Spleen (tissue), 11 donors: ENCODE measurements at regions not wholly inside any gene's neighbourhood (a gene's known extent, or its start where the extent isn't known, plus 50 kb on each side); places are given as distances from the start of the nearest gene placed in this dataset.

Experiments used
- DNase-seq: peaks from one replicate; pipeline ENCODE4 v3.0.0-alpha.2; 2020
- H3K27ac ChIP-seq, 8 donors: fragments of 200-600 bp; sonication (generic) in 7 of 8; 1 replicate in 4 of 8; 2 replicates in 4 of 8; pipeline versions ENCODE4 v1.5.0 to v1.8.0; 2016 to 2021; ENCODE audit warnings: inconsistent platforms in 4 of 8, mild to moderate bottlenecking in 4 of 8, moderate library complexity in 1 of 8
- H3K27me3 ChIP-seq, 7 donors: fragments of 200-600 bp; sonication (generic) in 6 of 7; replicated peaks in 1 of 7; 1 replicate in 4 of 7; 2 replicates in 3 of 7; pipeline versions ENCODE4 v1.5.0 to v1.8.0; 2016 to 2021; ENCODE audit warnings: inconsistent platforms in 3 of 7, mild to moderate bottlenecking in 1 of 7
- H3K36me3 ChIP-seq, 6 donors: fragments of 200-600 bp; sonication (generic) in 5 of 6; 1 replicate in 4 of 6; 2 replicates in 2 of 6; pipeline versions ENCODE4 v1.5.0 to v1.8.0; 2016 to 2021; ENCODE audit warnings: inconsistent platforms in 2 of 6
- H3K4me1 ChIP-seq, 6 donors: fragments of 200-600 bp; sonication (generic) in 5 of 6; 1 replicate in 3 of 6; 2 replicates in 3 of 6; pipeline versions ENCODE4 v1.5.0 to v1.8.0; 2016 to 2021; ENCODE audit warnings: inconsistent platforms in 3 of 6
- H3K4me3 ChIP-seq, 8 donors: fragments of 200-600 bp; sonication (generic) in 7 of 8; 1 replicate in 4 of 8; 2 replicates in 4 of 8; pipeline versions ENCODE4 v1.5.0 to v1.8.0; 2016 to 2021; ENCODE audit warnings: inconsistent platforms in 4 of 8, mild to moderate bottlenecking in 4 of 8, moderate library complexity in 2 of 8
- H3K9me3 ChIP-seq, 8 donors: fragments of 200-600 bp; sonication (generic) in 7 of 8; 1 replicate in 4 of 8; 2 replicates in 4 of 8; pipeline versions ENCODE4 v1.5.0 to v1.8.0; 2016 to 2021; ENCODE audit warnings: inconsistent platforms in 4 of 8
- POLR2A ChIP-seq, 3 donors: fragments of 450-650 bp; IDR thresholded peaks; one replicate each; pipeline ENCODE4 v1.5.1; 2017; ENCODE audit warnings: antibody characterized with exemption in 3 of 3, mild to moderate bottlenecking in 1 of 3
- POLR2AphosphoS5 ChIP-seq, 3 donors: sonication (generic); formaldehyde crosslinking; IDR thresholded peaks; one replicate each; pipeline ENCODE4 v1.5.1; 2017; ENCODE audit warnings: antibody characterized with exemption in 3 of 3
- WGBS, 5 donors: extraction: QIAGEN DNeasy Blood & Tissue Kit in 3 of 5; methylation state at CpG; one replicate each; pipeline versions ENCODE4 v1.1.5 to v1.1.7; 2013 to 2018; 5-methylcytosine and 5-hydroxymethylcytosine counted together
- intact Hi-C: fragments of 100-400 bp; cut with DNase I; formaldehyde crosslinking; loops from one replicate; pipeline ENCODE4 v1.15.0; 2023; ENCODE audit warnings: low total_unique reads
- TF ChIP-seq, protein P1 (sequence below), 11 experiments: fragments of 200-600 bp in 7 of 11; fragments of 450-650 bp in 4 of 11; sonication (generic) in 4 of 11; IDR thresholded peaks in 8 of 11; conservative IDR thresholded peaks in 3 of 11; 1 replicate in 7 of 11; 2 replicates in 4 of 11; pipeline versions ENCODE4 v1.4.0 to v1.8.0; 2016 to 2021; ENCODE audit warnings: antibody characterized with exemption in 11 of 11, inconsistent platforms in 4 of 11, mild to moderate bottlenecking in 1 of 11
- donor health status: healthy with polysubstance abuse.
- donor health status: DM: no; HTN: no; CAD: no; lungs with moderate emphysema.
- donor health status: DM: no; HTN: no; CAD: no.
- donor health status: Bipolar disorder and iron deficiency.
- donor health status: healthy.
- donor health status: DM: no; HTN: no; CAD: no.
- donor health status: DM: yes; HTN: yes; CAD: no.

DNA sequence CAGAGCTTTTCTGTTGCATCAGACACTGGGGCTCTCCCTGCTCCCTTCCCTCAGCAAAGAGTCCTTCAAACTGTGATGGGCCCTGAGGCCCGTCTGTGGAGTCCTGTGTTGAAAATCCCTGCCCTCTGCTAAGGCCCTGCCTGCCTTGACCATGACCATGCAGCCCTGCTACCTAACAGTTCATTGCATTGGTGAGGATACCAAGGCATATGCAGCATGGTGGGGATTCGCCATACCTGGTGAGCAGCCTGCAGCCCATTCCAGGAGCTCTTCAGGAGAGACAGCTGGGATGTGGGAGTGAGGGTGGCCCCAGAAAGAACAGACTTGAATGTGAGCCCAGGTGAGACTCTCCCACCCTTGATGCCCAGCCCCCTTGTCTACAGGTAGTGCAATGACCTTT lies 70.6 kb upstream of the GSX1 start:
- Histone ChIP-seq H3K4me3 (no peak overlapping the region), H3K27ac (no peak overlapping the region), H3K27me3 (peaks cover 0 to 34% (median 0%) of the 10 kb centered on the region in 7 donors), H3K36me3 (no peaks in the 10 kb centered on the region), H3K4me1 (no peaks in the 10 kb centered on the region), H3K9me3 (no peaks in the 10 kb centered on the region)
- WGBS, 5 donors = 71 to 95% (median 75%) methylated on average over 1 to 2 of the region's 2 CpGs
- intact Hi-C loops = loop anchor here (10.0 kb wide), 1 partner anchor 187 kb away; no protein-coding TSS in a partner anchor
- DNase-seq = no peak
- TF ChIP-seq POLR2AphosphoS5 (IDR thresholded peaks at IDR 0.05) = no peak
- TF ChIP-seq, protein P1, sequence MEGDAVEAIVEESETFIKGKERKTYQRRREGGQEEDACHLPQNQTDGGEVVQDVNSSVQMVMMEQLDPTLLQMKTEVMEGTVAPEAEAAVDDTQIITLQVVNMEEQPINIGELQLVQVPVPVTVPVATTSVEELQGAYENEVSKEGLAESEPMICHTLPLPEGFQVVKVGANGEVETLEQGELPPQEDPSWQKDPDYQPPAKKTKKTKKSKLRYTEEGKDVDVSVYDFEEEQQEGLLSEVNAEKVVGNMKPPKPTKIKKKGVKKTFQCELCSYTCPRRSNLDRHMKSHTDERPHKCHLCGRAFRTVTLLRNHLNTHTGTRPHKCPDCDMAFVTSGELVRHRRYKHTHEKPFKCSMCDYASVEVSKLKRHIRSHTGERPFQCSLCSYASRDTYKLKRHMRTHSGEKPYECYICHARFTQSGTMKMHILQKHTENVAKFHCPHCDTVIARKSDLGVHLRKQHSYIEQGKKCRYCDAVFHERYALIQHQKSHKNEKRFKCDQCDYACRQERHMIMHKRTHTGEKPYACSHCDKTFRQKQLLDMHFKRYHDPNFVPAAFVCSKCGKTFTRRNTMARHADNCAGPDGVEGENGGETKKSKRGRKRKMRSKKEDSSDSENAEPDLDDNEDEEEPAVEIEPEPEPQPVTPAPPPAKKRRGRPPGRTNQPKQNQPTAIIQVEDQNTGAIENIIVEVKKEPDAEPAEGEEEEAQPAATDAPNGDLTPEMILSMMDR (IDR thresholded peaks at IDR 0.05 in 8 of 11, conservative IDR thresholded peaks at IDR 0.05 in 3 of 11) = no peak
- TF ChIP-seq POLR2A (IDR thresholded peaks at IDR 0.05) = no peak

DNA sequence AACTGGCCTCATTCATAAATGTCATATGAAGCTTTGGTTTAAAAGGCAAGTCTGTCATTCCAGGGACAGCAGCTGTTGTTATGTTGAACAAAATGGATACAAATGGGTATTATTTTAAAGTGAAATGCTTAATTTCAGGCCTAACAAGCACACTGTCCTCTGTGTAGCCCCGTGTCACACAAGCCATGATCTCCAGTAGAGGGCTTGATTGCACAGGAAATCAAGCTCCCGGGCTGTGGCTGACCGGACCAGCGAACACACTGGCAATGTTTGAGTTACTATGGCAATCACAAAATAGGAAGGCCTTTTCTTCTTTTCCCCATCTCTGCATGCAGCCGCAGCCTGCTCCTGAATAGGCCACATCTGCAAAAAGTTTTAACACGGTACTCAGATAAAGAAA lies 64.0 kb upstream of the GSX1 start:
- Histone ChIP-seq H3K27ac (no peak overlapping the region), H3K36me3 (no peaks in the 10 kb centered on the region), H3K27me3 (peaks cover 0 to 19% (median 0%) of the 10 kb centered on the region in 7 donors), H3K4me3 (no peak overlapping the region), H3K4me1 (no peaks in the 10 kb centered on the region), H3K9me3 (no peaks in the 10 kb centered on the region)
- WGBS, 5 donors = 27 to 48% (median 32%) methylated on average over 6 of the region's 6 CpGs
- intact Hi-C loops = loop anchor here (10.0 kb wide), 1 partner anchor 193 kb away; no protein-coding TSS in a partner anchor
- no peak for DNase-seq
- TF ChIP-seq POLR2A (IDR thresholded peaks at IDR 0.05) = no peak
- TF ChIP-seq, protein P1 (IDR thresholded peaks at IDR 0.05 in 8 of 11, conservative IDR thresholded peaks at IDR 0.05 in 3 of 11) = no peak
- no peak for TF ChIP-seq POLR2AphosphoS5 (IDR thresholded peaks at IDR 0.05)

DNA sequence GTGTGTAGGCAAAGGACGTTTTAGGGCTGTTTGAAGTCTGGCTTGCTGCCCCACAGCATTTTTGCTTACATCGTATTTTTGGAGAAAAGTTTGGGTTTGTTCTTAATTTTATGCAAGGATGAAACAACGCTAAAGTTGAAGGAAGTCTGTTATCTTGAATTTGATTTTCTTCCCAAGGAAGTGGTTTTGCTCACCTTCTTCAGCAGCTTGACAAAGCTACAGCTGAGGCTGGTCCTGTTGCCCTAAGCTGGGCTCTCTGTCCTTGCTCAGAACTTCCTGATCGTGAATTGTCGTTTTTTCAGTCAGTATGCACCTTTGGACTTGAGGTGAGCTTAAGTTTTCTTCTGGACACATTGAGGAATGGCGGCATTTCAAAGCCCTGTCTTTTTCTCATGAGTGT lies 62.1 kb upstream of the GSX1 start:
- no peaks in the 10 kb centered on the region for H3K9me3 ChIP-seq
- intact Hi-C loops = no loop called here
- no peak overlapping the region for H3K27ac ChIP-seq
- H3K36me3 ChIP-seq = no peaks in the 10 kb centered on the region
- no peak for DNase-seq
- WGBS, 5 donors = 57 to 65% (median 62%) methylated on average over 6 of the region's 6 CpGs
- no peaks in the 10 kb centered on the region for H3K4me1 ChIP-seq
- TF ChIP-seq, protein P1 (IDR thresholded peaks at IDR 0.05 in 8 of 11, conservative IDR thresholded peaks at IDR 0.05 in 3 of 11) = no peak
- TF ChIP-seq POLR2A (IDR thresholded peaks at IDR 0.05) = no peak
- no peak for TF ChIP-seq POLR2AphosphoS5 (IDR thresholded peaks at IDR 0.05)
- H3K4me3 ChIP-seq = no peak overlapping the region
- H3K27me3 ChIP-seq = peaks cover 0 to 18% (median 0%) of the 10 kb centered on the region in 7 donors
